GM21515 (cell line): ENCODE measurements at regions not wholly inside any gene's neighbourhood (a gene's known extent, or its start where the extent isn't known, plus 50 kb on each side); places are given as distances from the start of the nearest gene placed in this dataset.

Experiments
- ATAC-seq: cut with Tn5 transposase; IDR thresholded peaks from one replicate; pipeline ENCODE4 v1.9.1; 2021; ENCODE audit not compliant: unreplicated experiment

- no peak for ATAC-seq
Observed at GRCh38 chr9:13568841-13569601, 289.5 kb upstream of the MPDZ start.

- ATAC-seq = no peak
Observed at GRCh38 chr9:13568405-13568804, 288.9 kb upstream of the MPDZ start.

DNA sequence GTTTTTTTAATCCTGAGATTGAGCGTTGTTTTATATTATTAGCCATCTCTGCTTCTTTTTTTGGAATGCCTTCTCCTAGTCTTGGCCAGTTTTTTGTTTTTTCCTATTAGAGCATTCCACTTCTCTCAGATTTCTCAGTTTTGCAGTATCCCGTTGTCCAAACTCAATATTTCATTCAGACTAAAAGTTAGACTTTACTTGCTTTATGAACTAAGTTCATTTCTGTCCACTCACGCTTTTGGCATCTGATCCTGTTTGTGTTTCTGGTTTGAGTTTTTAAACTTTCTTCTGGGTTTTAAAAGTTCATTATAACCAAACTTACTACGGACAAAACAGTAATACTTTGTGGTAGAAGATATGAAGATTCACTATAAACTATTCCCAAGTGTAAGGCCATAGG lies 288.3 kb upstream of the MPDZ start:
- no peak for ATAC-seq

- no peak for ATAC-seq
Observed at GRCh38 chr9:13557746-13558145, 278.3 kb upstream of the MPDZ start.

GRCh38 chr9:13556656-13557055 lies 277.2 kb upstream of the MPDZ start:
- no peak for ATAC-seq

GRCh38 chr9:13555989-13556500 lies 276.6 kb upstream of the MPDZ start:
- ATAC-seq = no peak

- no peak for ATAC-seq
Observed at GRCh38 chr9:13555516-13555915, 276.0 kb upstream of the MPDZ start.

- no peak for ATAC-seq
Observed at GRCh38 chr9:13554626-13555025, 275.1 kb upstream of the MPDZ start.

GRCh38 chr9:13552606-13553215 lies 273.2 kb upstream of the MPDZ start:
- no peak for ATAC-seq

DNA sequence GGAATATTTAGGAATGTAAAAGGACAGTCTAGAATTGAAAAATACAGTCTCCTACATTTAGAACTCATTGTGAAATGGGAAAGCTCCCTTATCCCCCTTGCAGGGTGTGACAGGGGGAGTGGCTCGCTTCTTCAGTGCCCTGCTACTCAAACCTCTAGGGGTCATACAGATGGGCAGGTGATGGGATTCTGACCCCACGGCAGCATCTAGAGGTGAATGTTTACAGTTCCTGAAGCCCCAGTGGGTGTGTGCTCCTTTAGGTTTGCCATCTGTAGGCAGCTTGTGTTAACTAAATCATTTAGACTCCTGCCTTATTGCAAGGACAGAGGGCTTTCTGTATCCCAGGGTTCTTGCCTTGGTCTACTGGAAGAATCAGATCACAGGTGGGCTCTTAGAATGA lies 271.0 kb upstream of the MPDZ start:
- ATAC-seq = no peak

- ATAC-seq = no peak
Observed at GRCh38 chr9:13548535-13548934, 269.0 kb upstream of the MPDZ start.

DNA sequence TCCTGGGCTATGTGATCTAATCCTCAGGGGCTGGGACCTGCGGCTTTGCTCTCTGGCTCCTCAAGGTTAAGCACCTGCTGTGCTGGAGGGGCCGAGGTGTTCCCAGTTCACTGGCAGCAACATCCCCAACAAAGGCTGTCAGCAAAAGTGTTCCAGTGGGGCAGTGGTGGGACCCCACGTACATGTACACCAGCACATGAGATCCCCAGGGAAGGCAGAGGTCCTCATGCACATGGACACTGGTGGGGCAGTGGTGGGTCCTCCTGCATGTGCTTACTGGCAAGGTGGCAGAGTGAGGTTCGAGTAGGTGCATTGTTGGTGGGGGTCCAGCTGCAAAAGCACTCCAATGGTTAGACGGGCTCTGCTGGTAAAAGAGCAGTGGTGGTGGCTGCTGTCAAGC lies 255.6 kb upstream of the MPDZ start:
- no peak for ATAC-seq

- no peak for ATAC-seq
Observed at GRCh38 chr9:13534006-13534405, 254.5 kb upstream of the MPDZ start.

DNA sequence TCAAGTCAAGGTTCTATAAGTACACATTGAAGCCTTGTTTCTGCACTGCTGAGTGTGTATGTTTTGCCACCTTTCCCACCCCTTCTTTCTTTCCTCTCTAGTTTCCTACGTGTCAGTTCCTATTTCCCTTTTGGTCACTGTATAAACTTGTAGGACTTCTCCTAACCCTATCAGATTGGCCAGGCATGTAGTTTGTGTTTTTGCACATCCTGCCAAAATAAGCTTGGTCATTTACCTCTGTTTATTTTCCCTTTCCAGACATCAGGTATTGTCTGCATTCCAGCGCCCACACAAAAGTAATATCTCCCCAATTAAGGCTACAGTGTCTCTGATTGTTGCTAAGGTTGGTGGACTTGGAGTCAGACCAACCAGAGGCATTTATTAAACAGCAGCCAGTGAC lies 252.9 kb upstream of the MPDZ start:
- no peak for ATAC-seq

GRCh38 chr9:13529321-13530104 lies 250.0 kb upstream of the MPDZ start:
- no peak for ATAC-seq

DNA sequence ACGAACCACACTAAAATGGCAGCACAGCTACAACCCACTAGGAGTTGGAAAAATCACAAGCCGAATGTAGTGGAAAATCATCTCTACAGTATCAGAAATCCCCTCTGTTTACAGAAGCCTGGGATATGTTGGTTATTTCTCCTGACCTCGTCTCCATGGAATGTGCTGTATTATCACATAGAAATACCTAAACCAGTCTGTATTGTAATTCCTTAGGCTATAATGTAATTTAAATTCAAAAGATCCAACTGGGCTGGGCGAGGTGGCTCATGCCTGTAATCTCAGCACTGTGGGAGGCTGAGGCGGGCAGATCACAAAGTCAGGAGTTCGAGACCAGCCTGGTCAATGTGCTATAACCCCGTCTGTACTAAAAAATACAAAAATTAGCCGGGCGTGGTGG lies 244.8 kb upstream of the MPDZ start:
- ATAC-seq = no peak

GRCh38 chr9:13520069-13520468 lies 240.6 kb upstream of the MPDZ start:
- no peak for ATAC-seq

DNA sequence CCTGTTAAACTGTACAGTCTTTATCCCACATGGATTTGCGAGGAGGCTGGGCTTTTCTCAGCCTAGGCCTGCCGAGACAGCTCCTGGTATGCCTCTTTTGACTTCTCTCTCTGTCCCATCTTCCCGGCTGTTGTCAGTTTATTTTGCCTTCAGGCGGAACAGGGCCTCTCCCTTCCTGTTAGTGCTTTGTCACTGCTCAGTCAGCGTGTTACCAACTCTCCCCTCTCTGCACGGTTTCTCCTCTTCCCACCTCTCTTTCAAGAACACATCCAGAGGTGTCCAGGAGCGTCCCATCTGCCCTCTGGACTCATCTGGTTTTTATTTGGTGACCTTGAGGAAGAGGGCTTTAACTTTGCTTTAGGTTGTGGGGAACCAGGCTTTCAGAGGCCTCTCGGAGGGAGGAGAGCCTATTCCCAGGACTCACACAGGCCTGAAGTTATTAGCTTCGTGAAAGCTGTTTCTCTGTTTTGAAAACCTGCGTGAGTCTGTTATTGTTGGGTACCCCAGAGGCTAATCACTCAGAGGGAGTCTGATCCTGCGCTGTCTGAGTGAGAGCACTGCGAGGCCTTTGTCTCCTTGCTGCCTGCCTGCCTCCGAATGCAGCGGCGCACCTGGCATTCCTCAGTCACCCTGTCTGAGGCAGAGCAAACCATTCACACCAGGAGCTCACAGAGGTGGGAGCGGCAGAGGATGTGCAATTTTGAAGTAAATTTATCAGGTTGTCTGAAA lies 234.4 kb upstream of the MPDZ start:
- ATAC-seq = no peak

GRCh38 chr9:13513286-13513685 lies 233.8 kb upstream of the MPDZ start:
- no peak for ATAC-seq

GRCh38 chr9:13508681-13509080 lies 229.2 kb upstream of the MPDZ start:
- no peak for ATAC-seq

- ATAC-seq = no peak
Observed at GRCh38 chr9:13508086-13508485, 228.6 kb upstream of the MPDZ start.
